Skin of body (tissue), 2 donors: ENCODE measurements at regions not wholly inside any gene's neighbourhood (a gene's known extent, or its start where the extent isn't known, plus 50 kb on each side); places are given as distances from the start of the nearest gene placed in this dataset. TPM values are rescaled to one million over a fixed set of nuclear protein-coding genes. Genes with fewer than 3 reads are reported as not detected.
A peak's percentile ranks its signal among the peaks of the same experiment; 100 is the strongest.

Experiments
- DNase-seq: peaks from one replicate; lab custom pipeline; 2025; lab: John Stamatoyannopoulos, UW
- small RNA-seq: library from RNA; depleted of rRNA; stranded (forward); fragments of <200 nt; gene quantifications from one replicate; pipeline ENCODE3, GENCODE V24; 2014; ENCODE audit warnings: low replicate concordance

GRCh38 chr5:111582993-111583601, 70.8 kb upstream of the STARD4 start:
- DNase-seq = peak; percentile 50

GRCh38 chr5:111582451-111582850, 70.1 kb upstream of the STARD4 start:
- no peak for DNase-seq

- DNase-seq = no peak
These were observed 68.6 kb upstream of the STARD4 start for GRCh38 chr5:111580956-111581355.

- no peak for DNase-seq
These were observed 62.0 kb upstream of the STARD4 start for GRCh38 chr5:111574311-111574710.

GRCh38 chr5:111572561-111572960, 60.2 kb upstream of the STARD4 start:
- DNase-seq = no peak

- peak; percentile 65 for DNase-seq
These were observed 50.9 kb upstream of the STARD4 start for GRCh38 chr5:111563031-111563822.

- no peak for DNase-seq
These were observed 50.2 kb upstream of the STARD4 start for GRCh38 chr5:111562561-111562960.

Small RNAs in the stretch of these regions (small RNA-seq; reads per million reads assigned to genes)
- gene AC008967.1 = not detected
- gene HMGN1P13 = not detected
